BLaER1 (cell line): ENCODE measurements at regions not wholly inside any gene's neighbourhood (a gene's known extent, or its start where the extent isn't known, plus 50 kb on each side); places are given as distances from the start of the nearest gene placed in this dataset.
"Not testable (repeated sequence)": the region's sequence is repeated elsewhere in the genome, so short reads cannot be mapped to it uniquely, and the experiment has no call there.

Experiments used
- H3K27ac ChIP-seq: shearing (Covaris generic); formaldehyde crosslinking; 2 replicates; pipeline ENCODE4 v1.8.1; 2022
- H3K27me3 ChIP-seq: shearing (Covaris generic); formaldehyde crosslinking; 2 replicates; pipeline ENCODE4 v1.8.1; 2022
- H3K36me3 ChIP-seq: shearing (Covaris generic); formaldehyde crosslinking; 2 replicates; pipeline ENCODE4 v1.8.1; 2022
- H3K4me1 ChIP-seq: shearing (Covaris generic); formaldehyde crosslinking; 2 replicates; pipeline ENCODE4 v1.8.1; 2022
- H3K4me2 ChIP-seq: shearing (Covaris generic); formaldehyde crosslinking; 2 replicates; pipeline ENCODE4 v1.8.1; 2022
- H3K4me3 ChIP-seq: shearing (Covaris generic); formaldehyde crosslinking; 2 replicates; pipeline ENCODE4 v1.8.1; 2022
- H3K9ac ChIP-seq: shearing (Covaris generic); formaldehyde crosslinking; 2 replicates; pipeline ENCODE4 v1.8.1; 2022
- H3K9me3 ChIP-seq: shearing (Covaris generic); formaldehyde crosslinking; 2 replicates; pipeline ENCODE4 v1.8.1; 2022
- H4K20me1 ChIP-seq: shearing (Covaris generic); formaldehyde crosslinking; 2 replicates; pipeline ENCODE4 v1.8.1; 2022
- Cebpa-rat ChIP-seq: shearing (Covaris generic); IDR thresholded peaks from 2 replicates; pipeline ENCODE4 v1.8.1; 2022

- Histone ChIP-seq H4K20me1 (no peaks in the 10 kb centered on the region), H3K27me3 (no peaks in the 10 kb centered on the region), H3K9me3 (no peaks in the 10 kb centered on the region), H3K4me2 (no peak overlapping the region), H3K36me3 (no peaks in the 10 kb centered on the region), H3K4me1 (peaks cover 7% of the 10 kb centered on the region), H3K9ac (no peak overlapping the region), H3K4me3 (no peak overlapping the region), H3K27ac (no peak overlapping the region)
- no peak for TF ChIP-seq Cebpa-rat
These were observed 608.5 kb downstream of the TMEM121 start for GRCh38 chr14:106134886-106135285.

GRCh38 chr14:106141242-106142220, 615.1 kb downstream of the TMEM121 start:
- Histone ChIP-seq H3K9ac (no peak overlapping the region), H3K4me1 (peaks cover 13% of the 10 kb centered on the region), H3K36me3 (no peaks in the 10 kb centered on the region), H4K20me1 (no peaks in the 10 kb centered on the region), H3K9me3 (no peaks in the 10 kb centered on the region), H3K4me3 (no peak overlapping the region), H3K4me2 (no peak overlapping the region), H3K27me3 (no peaks in the 10 kb centered on the region), H3K27ac (no peak overlapping the region)
- TF ChIP-seq Cebpa-rat: no peak

GRCh38 chr14:106145731-106146130, 619.3 kb downstream of the TMEM121 start:
- H3K9me3 ChIP-seq, H3K27ac ChIP-seq, H4K20me1 ChIP-seq, H3K9ac ChIP-seq, H3K36me3 ChIP-seq, H3K4me3 ChIP-seq, H3K27me3 ChIP-seq: not testable (repeated sequence)
- peak overlapping the region; percentile 47 for H3K4me2 ChIP-seq
- H3K4me1 ChIP-seq: peaks cover 16% of the 10 kb centered on the region

GRCh38 chr14:106153362-106153955, 627.1 kb downstream of the TMEM121 start:
- not testable (repeated sequence) for H3K36me3 ChIP-seq, H3K4me1 ChIP-seq, H4K20me1 ChIP-seq, H3K27me3 ChIP-seq, H3K9me3 ChIP-seq
- H3K9ac ChIP-seq: 0 out of 2 replicates have a peak overlapping the region, but pooled peaks have one; percentile 38
- peak overlapping the region; percentile 46; the same call in 1 of the 2 replicates for H3K27ac ChIP-seq
- H3K4me2 ChIP-seq: peak overlapping the region; percentile 68
- peak overlapping the region; percentile 49; the same call in 1 of the 2 replicates for H3K4me3 ChIP-seq

DNA sequence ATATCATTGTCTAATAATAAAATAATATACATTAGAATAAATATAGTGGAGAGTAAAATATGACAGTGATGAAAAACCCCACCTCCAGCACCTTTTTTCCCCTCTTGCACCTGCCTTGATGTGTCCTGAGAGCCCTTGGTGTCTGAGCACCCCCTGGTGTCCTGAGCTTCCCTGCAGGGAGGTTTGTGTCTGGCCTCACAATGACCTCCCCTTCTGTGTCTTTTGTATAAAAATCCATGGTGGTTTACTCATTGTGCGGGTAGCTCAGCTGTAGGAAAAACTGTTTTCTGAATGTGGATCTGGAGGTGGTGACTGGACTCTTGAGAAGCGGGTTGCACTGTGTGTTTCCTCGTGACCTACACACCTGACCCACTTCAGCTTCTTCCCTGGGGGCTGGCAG, 636.9 kb downstream of the TMEM121 start:
- Histone ChIP-seq H3K27me3 (no peaks in the 10 kb centered on the region), H3K27ac (no peak overlapping the region), H3K4me2 (peak overlapping the region; percentile 58), H3K9me3 (no peaks in the 10 kb centered on the region), H3K9ac (no peak overlapping the region), H3K4me1 (peaks cover 32% of the 10 kb centered on the region), H4K20me1 (no peaks in the 10 kb centered on the region), H3K36me3 (no peaks in the 10 kb centered on the region), H3K4me3 (no peak overlapping the region)
- no peak for TF ChIP-seq Cebpa-rat

DNA sequence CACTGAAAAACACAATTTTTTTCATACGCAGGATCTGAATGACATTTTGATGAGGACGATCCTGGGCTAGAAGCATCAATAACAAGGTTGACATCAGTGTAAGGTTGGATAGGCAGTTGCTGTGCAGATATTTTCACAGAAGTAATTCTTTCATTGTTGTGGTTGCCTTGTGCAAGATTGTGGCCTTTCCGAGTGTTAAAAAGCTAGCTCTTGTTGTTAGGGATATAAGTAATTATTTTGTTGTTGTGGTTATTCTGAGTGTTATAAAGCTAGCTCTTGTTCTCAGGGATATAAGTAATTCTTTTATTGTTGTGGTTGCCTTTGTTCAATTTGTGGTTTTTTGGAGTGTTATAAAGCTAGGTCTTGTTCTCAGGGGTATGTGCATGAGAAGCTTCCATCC, 637.4 kb downstream of the TMEM121 start:
- H3K36me3 ChIP-seq, H3K4me3 ChIP-seq, H3K27me3 ChIP-seq, H3K9ac ChIP-seq, H3K27ac ChIP-seq, H3K9me3 ChIP-seq, H4K20me1 ChIP-seq: not testable (repeated sequence)
- Histone ChIP-seq H3K4me1 (peaks cover 32% of the 10 kb centered on the region), H3K4me2 (peak overlapping the region; percentile 58)

GRCh38 chr14:106166232-106166631, 639.8 kb downstream of the TMEM121 start:
- no peak overlapping the region for H3K4me3 ChIP-seq
- no peak overlapping the region for H3K4me2 ChIP-seq
- H3K27ac ChIP-seq: no peak overlapping the region
- no peaks in the 10 kb centered on the region for H4K20me1 ChIP-seq
- H3K36me3 ChIP-seq: no peaks in the 10 kb centered on the region
- no peaks in the 10 kb centered on the region for H3K27me3 ChIP-seq
- H3K9ac ChIP-seq: no peak overlapping the region
- no peak for TF ChIP-seq Cebpa-rat
- H3K4me1 ChIP-seq: peaks cover 23% of the 10 kb centered on the region
- no peaks in the 10 kb centered on the region for H3K9me3 ChIP-seq

DNA sequence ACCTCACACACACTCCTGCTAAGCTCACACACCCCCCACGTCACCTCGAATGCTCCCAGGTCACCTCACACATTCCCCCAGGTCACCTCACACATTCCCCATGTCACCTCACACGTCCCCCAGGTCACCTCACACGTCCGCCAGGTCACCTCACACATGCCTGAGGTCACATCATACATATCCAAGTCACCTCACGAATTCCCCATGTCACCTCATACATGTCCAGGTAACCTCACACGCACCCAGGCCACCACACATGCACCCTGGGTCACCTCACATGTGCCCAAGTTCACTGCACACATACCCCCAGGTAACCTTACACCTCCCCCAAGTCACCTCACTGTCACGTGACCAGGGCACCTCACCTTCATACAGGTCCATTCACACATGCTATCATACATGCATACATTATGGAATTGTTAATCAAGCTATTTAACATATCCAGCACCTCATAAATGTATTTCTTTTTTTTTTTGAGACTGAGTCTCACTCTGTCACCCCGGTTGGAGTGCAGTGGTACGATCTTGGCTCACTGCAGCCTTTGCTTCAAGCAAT, 640.3 kb downstream of the TMEM121 start:
- Histone ChIP-seq H3K4me1 (peaks cover 23% of the 10 kb centered on the region), H3K9me3 (no peaks in the 10 kb centered on the region)

DNA sequence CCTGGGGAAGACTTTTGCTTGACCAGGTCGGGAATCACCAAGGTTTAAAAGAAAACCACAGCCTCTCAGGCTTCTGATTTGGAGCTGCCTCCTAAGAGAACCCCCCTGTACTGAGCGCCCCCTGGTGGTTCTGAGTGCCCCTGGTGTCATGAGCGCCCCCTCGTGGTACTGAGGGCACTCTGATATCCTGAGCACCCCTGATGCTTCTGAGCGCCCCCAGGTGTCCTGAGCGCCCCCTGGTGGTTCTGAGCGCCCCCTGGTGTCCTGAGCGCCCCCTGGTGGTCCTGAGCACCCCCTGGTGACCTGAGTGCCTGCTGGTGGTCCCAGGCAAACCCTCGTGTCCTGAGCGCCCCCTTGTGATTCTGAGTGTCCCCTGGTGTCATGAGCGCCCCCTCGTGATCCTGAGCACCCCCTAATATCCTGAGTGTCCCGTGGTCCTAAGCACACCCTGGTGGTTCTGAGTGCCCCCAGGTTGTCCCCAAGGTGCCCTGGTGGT, 643.8 kb downstream of the TMEM121 start:
- H3K9me3 ChIP-seq, H3K36me3 ChIP-seq, H3K9ac ChIP-seq, H3K27ac ChIP-seq, H4K20me1 ChIP-seq, H3K4me3 ChIP-seq, H3K4me2 ChIP-seq, H3K27me3 ChIP-seq: not testable (repeated sequence)
- H3K4me1 ChIP-seq: peaks cover 12% of the 10 kb centered on the region

More for the DNA sequence above, 640.3 kb downstream of the TMEM121 start:
- Histone ChIP-seq H3K9ac (no peak overlapping the region), H3K4me3 (no peak overlapping the region), H3K4me2 (no peak overlapping the region), H3K27me3 (no peaks in the 10 kb centered on the region), H3K36me3 (no peaks in the 10 kb centered on the region), H4K20me1 (no peaks in the 10 kb centered on the region), H3K27ac (no peak overlapping the region)
- TF ChIP-seq Cebpa-rat: no peak

- Histone ChIP-seq H4K20me1 (no peaks in the 10 kb centered on the region), H3K9me3 (no peaks in the 10 kb centered on the region), H3K4me3 (no peak overlapping the region), H3K36me3 (no peaks in the 10 kb centered on the region), H3K27me3 (no peaks in the 10 kb centered on the region), H3K27ac (no peak overlapping the region), H3K4me1 (peaks cover 8% of the 10 kb centered on the region), H3K4me2 (peak overlapping the region; percentile 24), H3K9ac (no peak overlapping the region)
- TF ChIP-seq Cebpa-rat: no peak
These were observed 647.8 kb downstream of the TMEM121 start for GRCh38 chr14:106174206-106174605.

GRCh38 chr14:106177266-106178246, 651.2 kb downstream of the TMEM121 start:
- H3K4me2 ChIP-seq, H4K20me1 ChIP-seq, H3K9ac ChIP-seq, H3K27me3 ChIP-seq, H3K27ac ChIP-seq, H3K4me3 ChIP-seq, H3K4me1 ChIP-seq, H3K36me3 ChIP-seq, H3K9me3 ChIP-seq: not testable (repeated sequence)
